ENCODE measurements at regions not wholly inside any gene's neighbourhood (a gene's known extent, or its start where the extent isn't known, plus 50 kb on each side); places are given as distances from the start of the nearest gene placed in this dataset.
"Not testable (repeated sequence)": the region's sequence is repeated elsewhere in the genome, so short reads cannot be mapped to it uniquely, and the experiment has no call there.

DNA sequence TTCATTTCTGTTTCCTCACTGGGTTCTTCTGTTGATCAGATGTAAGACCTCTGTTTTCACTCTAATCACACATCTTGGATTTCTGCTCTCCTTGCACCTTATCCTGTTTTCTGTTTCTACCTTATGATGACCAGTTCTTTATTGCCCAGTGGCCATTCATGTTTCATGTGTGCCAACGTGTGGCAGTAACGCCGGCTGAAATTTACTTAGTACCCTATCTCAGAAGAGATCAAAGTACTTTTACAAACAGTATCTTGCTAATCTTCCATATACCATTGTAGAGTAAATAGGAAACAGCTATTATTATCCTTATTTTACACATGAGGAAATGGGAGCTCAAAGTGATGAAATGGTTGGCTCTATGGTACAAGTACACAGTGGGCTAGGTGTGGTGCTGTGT lies 74.0 kb downstream of the GATA3 start:
- DNase-seq, result no peak

DNA sequence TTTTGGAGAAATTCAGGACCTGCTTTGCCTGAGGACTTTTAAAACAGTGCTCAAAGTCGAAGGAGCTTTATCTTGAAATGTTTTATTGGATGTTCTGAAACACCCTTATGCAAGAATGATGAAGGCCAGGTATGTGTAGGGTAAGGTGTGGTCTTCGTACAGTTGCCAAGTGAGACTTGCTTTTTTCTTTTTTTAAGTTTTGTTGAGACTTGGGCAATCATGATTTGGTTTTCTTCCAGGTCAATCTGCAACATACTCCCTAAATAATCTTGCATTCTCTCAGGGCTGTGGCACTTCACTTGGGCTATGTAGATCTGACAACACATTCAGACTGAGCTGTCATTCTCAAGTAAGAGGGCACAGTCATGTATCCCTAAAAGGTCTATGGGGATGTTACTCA lies 75.0 kb downstream of the GATA3 start:
- DNase-seq, result no peak

DNA sequence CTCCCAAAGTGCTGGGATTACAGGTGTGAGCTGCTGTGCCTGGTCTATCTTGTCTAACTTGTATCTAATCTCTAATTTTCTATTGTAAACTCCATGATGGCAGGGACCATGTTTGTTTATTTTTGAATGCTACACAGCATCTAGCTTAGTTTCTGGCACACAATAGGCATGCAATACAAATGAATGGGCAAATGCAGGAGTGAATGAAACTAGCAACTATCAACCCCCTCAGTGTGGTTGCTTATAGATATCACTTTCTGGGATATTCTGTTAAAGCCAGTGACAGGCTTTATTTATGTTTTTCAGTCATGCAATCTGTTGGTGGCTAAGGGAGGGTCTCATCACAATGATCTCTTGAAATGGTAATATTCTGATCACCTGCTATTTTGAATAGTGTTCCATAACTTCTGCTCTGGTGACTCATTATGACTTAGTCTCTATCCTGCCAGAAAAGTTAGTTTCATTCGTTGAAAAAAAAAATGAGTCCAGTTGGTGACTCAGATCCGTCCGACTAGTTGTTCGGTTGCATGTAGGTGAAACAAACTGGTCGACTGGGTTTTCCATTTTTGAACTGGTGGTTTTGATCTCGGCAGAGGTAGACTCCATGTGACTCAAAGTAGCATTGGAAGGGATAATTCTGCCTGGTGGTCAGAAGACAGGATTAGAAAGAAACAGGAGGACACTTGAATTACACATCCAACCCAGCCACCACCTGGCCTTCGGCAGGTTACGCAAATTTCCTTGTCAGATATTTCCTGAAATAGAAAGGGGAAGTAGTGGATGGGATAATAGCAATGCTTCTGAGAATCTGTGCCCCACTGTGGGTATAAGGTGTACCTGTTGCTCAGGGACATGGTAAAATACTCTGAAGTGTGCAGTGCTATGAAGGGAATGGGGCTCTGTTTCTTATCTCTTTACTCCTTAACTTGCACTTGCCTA lies 76.8 kb downstream of the GATA3 start:
- no peak for DNase-seq

DNA sequence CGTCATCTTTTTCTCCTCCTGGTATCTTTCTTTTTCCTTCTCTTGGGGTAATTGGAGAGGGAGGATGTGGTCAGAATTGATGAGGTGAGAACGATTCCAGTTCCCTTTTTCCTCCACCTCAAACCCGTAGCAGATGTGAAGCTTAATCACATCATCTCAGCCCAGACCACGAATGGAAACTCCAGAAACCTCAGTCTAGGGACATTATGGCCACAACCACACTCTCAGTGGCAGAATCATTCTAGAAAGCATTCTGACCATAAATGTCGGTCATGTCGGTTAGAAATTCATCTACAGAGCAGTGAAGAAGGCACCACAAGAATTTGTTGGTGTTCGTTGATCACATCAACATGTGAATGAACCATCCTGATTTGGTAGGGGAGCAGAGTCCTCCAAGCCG lies 78.7 kb downstream of the GATA3 start:
- DNase-seq, result no peak

DNA sequence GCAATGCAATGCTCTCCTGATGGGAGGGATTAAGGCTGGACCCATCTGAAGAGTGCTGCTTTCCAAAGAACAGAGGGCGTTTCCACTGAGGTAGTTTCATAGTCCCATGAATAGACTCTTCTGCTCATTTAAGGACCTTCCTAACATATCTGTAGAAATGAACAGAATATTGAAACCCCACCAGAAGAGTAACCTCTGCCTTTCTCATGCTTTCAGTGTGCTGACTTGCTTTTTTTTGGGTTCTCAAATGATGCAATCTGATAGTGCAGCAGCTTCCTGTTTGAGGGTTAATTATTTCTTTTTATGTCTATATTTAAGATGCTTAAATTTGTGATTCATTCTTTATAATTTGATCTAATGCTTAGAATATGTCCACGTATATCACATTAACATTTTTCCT lies 82.2 kb downstream of the GATA3 start:
- no peak for DNase-seq

DNA sequence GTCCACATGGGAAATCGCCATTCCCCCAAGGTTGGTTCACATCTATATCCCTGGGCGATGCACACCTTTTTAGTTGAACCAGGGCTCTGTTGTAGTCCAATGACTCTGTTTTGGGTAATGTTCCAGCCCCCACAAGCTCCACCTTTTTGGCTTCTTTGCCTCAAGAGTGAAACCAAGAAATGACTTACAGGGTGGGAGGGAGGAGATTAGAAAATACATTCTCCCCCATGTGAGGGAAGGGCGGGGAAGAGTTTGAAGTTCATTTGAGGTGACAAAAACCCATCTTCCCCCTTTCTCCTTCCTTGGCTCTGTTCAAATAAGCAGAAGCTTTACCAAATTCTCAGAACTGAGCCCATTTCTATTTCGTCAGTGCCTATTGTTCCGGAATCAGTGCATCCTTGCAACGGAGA lies 82.8 kb downstream of the GATA3 start:
- DNase-seq, result no peak

DNA sequence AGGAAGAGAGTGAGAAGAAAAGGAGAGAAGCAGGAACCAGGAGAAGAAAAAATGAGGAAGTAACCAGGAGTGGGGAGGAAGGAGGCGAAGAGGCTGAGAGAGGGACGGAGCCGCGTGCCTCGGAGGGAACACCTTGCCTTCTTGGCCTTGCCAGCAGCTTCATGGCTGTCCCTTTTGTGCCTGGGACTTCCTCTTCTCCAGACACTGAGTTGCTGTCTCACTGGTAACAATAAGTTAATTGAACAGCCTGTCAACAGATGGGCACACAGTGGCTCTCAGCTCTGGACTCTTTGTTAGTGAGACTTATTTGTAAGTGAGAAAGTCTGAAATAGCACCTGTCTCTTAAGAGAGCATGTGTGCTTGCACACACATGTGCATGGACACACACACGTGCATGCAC lies 83.2 kb downstream of the GATA3 start:
- DNase-seq, result no peak

DNA sequence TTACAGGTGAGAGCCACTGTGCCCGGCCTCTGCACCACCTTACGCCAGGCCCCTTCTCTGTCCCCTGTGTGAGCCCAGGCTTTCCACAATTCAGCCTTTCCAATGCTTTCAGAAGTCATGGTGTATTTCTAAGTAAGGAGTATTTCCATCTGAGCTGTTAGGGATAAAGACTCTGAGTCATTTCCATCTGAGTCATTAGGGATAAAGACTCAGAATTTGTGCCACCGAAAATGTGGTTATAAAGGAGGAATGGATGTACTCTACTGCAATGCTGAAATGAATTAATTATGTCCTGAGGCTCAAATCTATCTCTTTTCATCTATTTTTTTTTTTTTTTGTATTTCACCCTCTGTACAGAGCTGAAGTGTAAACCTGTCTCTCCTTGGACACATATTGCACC lies 84.0 kb downstream of the GATA3 start:
- DNase-seq, result no peak

DNA sequence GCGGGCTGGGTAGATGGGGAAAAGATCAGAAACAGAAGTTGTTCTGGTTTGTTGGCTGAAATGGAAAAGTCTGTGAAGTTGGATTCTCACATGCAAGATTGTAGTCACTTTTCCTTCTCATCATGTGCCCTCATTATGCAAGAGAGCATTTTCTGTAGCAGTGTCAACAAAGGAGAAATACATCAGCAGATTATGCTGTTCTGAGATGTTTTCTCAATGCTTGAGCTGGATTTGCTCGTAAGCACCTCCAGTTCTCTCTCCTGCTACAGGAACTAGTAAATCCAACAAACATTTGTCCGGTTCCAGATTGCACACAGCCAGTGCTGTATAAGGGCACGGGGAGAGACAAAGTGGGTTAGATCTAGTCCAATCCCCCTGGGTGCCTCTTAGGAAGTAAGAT lies 90.0 kb downstream of the GATA3 start:
- no peak for DNase-seq

DNA sequence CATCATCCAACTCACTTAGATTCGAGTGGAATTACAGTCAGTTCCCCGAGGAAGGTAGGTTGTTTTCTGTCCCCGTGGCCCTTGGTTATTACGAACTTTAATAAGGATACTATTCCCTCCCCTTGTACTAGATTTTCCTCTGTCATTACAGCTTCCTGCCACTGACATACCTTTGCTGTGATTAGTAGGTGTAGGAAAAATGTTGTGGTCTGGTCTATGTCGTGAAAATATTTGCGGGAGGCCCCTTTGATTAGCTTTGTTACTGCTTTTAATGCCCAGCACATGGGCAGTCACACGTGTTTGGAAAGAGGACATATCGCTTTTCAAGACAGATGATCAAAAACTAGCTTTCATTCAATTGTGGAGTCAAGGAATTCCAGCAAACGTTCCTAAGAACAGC lies 92.2 kb downstream of the GATA3 start:
- DNase-seq, result no peak

DNA sequence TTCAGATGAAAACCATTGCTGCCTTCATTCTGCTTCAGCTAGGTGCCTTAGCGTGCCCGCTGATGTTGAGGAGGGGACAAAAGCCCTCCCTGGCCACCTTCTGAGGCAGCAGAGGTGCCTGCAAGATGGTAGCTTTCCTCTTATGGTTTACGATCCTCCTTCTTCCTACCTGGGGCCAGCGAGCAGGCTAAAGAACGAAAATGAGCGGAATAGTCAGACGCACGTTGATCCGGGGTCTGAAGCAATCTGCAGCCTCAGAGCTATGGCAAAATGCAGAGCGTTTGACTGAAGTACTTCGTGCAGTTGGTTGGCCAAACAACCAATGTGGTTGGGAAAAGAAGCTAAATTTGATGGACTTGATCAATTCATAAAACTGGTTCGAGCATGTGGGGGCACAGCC lies 95.5 kb downstream of the GATA3 start:
- DNase-seq, result no peak

DNA sequence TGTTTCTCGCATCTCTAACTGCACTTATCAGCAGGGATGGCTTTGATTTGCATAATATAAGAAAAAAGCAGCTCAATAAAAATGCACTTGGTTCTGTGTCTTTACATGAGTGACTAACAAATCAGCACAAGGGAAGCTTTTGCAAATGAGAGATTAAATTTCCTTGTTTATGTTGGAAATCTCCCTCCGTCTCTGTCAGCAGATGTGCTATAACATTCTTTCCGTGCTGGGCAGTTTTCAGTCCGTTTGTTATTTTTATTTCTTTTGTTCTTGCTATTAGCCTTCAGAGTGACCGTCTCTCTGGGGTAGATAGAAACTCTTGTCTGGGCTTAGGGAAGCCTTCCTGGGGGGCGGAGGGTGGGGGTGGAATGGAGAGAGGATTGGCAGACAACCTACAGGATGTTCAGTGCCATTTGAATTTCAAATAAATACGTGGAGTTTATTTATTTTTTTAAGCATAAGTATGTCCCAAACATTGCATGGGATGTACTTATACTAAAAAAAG lies 96.0 kb downstream of the GATA3 start:
- DNase-seq, result no peak

DNA sequence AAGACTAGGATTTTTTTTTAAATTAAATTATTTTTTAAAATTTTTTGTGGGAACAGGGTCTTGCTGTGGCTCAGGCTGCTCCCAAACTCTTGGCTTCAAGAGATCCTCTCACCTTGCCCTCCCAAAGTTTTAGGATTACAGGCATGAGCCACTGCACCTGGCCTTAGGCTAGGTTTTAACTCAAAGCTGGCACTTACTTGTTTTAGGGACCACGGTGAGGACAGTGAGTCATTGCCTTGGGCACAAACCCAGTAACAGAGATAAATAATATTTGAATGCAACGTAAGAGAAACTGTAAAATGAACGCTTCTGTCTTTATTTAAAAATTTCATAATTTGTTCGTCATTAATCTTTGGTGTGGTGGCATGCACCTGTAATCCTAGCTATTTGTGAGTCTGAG lies 96.6 kb downstream of the GATA3 start:
- no peak for DNase-seq

DNA sequence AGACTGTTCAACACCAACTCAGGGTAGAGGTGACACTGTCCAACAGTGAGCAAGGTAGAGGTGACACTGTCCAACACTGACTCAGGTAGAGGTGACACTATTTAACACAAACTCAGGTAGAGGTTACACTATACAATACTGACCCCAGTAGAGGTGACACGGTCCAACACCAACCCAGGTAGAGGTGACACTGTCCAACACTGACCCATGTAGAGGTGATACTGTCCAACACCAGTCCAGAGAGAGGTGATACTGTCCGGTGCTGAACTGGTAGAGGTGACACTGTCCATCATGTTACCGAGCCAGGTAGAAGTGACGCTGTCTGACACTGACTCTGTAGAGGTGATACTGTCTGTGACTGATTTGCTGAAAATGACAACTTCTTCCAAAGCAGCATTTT lies 102.4 kb downstream of the GATA3 start:
- DNase-seq, result no peak

DNA sequence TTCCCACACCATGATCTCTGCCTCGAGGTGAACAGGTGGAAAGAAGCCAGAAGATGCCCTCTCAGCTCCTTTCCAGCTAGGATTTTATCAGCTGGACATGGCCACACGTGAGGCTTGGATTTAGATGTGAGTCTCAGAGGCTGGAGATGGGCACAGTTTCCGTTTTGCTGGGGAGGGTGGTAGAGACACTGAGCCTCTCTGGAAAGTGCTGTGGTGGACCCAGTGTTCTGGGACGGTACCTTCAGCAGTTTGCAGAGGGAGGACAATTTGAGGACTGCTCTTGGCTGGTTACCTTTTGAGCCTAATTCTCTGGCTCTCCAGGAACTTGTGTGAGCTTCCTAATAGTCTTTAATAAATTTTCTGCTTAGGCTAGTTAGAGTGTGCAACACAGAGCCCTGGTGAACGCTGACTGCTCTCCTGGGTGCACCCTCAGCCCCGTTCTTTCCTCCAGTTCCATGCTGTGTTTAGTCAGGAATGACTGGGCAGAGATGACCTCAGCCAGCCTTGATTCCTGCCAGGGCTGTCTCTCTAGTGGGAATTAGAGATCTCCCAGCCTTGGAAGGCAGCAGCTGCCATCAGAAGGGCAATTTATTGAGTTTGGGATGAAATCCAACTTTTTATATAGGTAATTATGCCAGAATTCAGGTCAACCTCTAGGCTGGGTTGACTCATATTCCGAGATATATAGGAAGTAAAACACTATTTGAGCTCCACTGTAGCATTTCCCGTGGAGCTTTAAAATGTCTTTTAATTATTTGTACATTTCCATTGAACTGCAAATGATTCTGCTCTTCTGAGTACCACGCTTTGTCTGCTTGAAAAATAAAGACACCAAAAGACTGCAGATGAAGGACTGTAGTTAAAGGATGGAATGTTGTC lies 103.9 kb downstream of the GATA3 start:
- no peak for DNase-seq

DNA sequence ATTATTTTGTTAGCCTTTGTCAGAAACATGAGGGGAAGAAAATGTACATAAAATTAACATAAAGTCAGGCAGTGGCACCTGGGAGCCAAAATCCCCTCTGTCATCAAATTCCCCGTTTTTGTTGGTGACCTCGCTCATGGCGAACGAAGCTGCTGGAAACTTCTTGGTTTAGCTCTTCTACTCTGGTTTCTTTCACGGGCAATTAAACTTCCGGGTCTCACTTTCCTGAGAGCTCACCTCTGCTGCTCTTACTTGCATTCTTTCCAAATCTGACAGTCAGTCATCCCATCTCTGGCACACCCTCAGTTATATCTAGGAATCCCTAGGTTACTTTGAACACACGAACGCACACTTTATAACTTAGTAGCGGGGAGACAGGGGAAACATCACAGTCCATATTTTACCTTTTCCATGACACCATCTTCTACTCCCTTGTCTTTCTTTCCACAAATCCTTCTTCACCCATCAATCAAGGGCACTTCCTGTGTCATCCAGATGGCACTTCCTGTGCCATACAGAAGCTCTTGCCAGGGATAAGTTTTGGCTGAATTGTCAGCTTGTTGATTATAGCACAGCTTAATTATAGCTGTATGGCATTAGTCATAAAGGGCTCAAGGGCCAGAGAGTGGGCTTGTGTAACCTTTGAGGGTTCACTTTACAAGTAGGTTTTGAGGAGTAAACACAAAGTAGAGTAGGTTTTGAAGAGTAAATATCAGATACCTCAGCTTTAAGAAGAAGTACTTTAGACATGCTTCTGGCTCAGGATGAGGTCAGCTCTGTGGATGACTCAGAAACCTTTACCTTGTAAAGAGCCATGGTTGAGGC lies 105.1 kb downstream of the GATA3 start:
- no peak for DNase-seq

DNA sequence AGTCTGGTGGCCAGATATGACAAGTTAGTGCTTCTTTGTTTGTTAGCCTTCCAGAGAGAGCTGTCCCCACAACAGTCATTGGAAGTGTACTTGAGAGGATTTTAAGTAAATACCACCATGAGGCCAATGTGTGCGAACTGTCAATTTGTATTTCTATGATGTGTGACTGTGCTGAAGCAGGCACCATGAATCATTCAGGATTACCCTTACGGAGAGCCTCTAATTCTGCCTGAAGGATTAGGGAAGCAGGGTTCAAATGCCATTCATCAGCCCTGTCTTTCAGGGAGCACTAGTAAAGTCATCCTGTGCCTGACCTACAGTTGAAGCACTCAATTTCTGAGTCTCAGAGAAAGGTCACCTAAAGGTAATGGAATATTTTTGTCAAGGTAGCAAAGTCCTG lies 109.3 kb downstream of the GATA3 start:
- DNase-seq, result no peak

DNA sequence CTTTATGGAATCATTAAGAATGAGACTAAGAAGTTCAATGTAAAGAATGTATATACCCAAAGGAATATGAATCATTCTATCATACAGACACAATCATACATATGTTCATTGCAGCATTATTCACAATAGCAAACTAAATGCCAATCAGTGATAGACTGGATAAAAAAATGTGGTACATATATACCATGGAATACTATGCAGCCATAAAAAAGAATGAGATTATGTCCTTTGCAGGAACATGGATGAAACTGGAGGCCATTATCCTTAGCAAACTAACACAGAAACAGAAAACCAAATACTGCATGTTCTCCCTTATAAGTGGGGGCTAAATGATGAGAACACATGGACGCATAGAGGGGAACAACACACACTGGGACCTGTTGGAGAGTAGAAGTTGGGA lies 110.2 kb downstream of the GATA3 start:
- DNase-seq, result not testable (repeated sequence)

DNA sequence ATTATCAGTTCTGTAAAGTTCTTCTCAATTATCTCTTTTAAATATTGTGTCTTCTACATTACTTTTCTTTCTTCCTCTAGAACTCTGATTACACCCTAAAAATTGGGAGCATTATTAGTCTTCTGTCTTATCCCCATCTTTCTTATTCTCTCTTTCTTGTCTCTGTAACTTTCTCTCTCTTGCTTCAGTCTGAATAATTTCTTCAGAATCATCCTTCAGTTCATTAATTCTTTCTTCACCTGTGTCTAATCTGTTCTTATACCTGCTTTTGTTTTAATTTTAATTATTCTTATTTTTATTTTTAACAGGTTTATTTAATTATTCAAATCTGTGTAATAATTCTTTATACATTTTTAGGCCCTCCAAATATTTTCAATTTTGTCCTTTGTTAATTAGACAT lies 114.3 kb downstream of the GATA3 start:
- DNase-seq, result no peak

DNA sequence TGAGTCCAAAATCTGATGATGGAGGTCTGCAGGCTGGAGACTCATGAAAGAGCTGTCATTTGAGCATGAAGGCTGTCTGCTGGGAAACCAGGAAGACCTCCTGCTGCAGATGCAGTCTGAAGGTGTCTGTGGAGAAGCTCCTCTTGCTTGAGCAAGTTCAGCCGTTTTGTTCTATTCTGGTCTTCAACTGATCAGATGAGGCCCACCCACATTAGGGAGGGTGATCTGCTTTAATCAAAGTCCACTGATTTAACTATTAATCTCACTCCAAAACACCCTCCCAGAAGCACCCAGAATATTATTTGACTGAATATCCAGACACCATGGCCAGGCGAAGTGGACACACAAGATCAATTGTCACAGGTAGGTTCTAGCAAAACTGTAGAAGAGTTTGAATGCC lies 116.5 kb downstream of the GATA3 start:
- no peak for DNase-seq

DNA sequence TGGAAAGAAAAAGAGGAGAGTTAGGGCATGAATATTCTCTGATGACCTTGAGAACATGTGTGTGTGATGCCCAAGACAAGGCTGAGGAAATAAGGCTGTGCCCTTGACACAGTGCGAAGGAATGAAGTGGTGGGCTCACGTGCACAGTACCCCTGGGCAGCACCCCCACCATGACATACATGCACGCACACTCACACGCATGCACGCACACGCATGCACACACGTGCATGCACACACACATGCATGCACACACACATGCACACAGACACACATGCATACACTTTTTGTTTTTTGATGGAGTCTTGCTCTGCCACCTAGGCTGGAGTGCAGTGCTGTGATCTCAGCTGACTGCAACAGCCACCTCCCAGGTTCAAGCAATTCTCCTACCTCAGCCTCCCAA lies 118.1 kb downstream of the GATA3 start:
- no peak for DNase-seq

DNA sequence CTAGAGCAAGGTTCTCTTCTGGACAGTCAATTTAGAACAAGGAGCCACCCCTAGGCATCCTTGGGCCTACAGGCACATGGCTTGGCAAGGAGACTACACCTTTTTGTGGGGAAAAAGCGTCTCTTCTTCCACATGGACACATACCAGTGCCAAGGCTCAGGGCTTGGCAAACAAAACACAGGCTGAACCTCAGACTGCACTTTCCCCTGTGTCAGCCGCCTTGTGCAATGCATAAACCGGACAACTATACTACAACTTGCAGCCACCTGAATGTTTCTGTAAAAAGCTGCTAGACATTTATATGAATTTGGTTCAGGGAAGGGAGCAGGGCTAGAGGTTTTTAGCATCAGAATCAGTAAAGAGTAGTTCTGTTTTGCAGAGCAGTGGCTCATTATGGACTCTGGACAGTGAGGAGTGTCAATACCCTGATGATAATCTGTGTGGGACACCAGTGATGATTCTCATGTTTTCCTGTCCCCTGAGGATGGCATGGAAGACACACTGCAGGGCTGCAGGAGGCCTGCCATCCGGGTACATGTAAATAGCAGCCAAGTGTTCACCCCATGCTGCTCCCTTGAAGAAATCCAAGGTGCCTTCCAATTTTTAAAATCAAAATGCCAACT lies 118.9 kb downstream of the GATA3 start:
- no peak for DNase-seq

Measured in T-helper 9 cell (primary cell).